OCI-LY3 (cell line): ENCODE measurements at regions not wholly inside any gene's neighbourhood (a gene's known extent, or its start where the extent isn't known, plus 50 kb on each side); places are given as distances from the start of the nearest gene placed in this dataset.

Experiments used
- CTCF ChIP-seq: fragments of 200-600, 300-600 bp; sonication (generic); IDR thresholded peaks from 2 replicates; pipeline ENCODE4 v1.5.1; 2014; ENCODE audit warnings: antibody characterized with exemption, low read length, low read depth
- EZH2phosphoT487 ChIP-seq: fragments of 200-600 bp; shearing (Covaris generic); IDR thresholded peaks from 2 replicates; pipeline ENCODE4 v1.6.1; 2018; ENCODE audit warnings: antibody characterized with exemption, mixed run types, low read depth

- TF ChIP-seq EZH2phosphoT487 (no peak), CTCF (no peak; the same call in 1 of the 2 replicates)
Observed at GRCh38 chr3:39755100-39755499, 54.3 kb upstream of the MYRIP start.
